ENCODE measurements at regions not wholly inside any gene's neighbourhood (a gene's known extent, or its start where the extent isn't known, plus 50 kb on each side); places are given as distances from the start of the nearest gene placed in this dataset.

DNA sequence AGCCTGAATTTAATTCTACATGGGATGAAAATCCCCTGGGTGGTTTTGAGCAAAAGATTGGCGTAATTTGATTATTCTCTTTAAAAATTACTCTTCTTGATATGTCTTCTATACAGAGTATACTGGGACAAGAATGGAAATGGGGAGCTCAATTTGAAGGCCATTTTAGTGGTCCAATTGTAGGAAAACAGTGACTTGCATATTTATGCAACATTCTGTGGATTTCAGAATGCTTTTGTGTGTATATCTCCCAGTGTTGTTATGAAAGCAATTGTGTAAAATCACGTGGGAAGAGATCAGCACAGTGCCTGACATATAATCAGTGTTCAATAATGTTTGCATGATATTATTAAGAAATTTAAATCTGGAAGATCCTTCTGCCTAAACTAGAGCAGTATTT lies 575.9 kb upstream of the PBX1 start:
- Histone ChIP-seq H3K23ac (ENCODE audit: low read depth, low read length) (no peak overlapping the region), H3K4ac (ENCODE audit: low read depth, low read length) (no peak overlapping the region), H3K9ac (ENCODE audit: low read depth, low read length) (no peak overlapping the region), H4K8ac (ENCODE audit: low read depth in 2 of 2, low read length in 2 of 2) (no peak overlapping the region), H2AFZ (replicated peaks; ENCODE audit: low read length, poor library complexity) (no peak overlapping the region), H4K20me1 (ENCODE audit: insufficient read depth, low read length) (no peaks in the 10 kb centered on the region), H3K27me3 (ENCODE audit: control insufficient read depth, insufficient read depth, low read length) (no peaks in the 10 kb centered on the region), H3K4me1 (ENCODE audit: control insufficient read depth, insufficient read depth, low read length) (no peaks in the 10 kb centered on the region), H3K56ac (ENCODE audit: extremely low read depth, insufficient read depth, low read length) (no peak overlapping the region), H2BK5ac (ENCODE audit: low read depth, low read length, poor library complexity, severe bottlenecking) (no peak overlapping the region), H2AK9ac (replicated peaks; ENCODE audit: low read depth, low read length, poor library complexity) (no peak overlapping the region), H3K9me3 (ENCODE audit: control insufficient read depth, insufficient read depth, low read length) (peaks cover 4% of the 10 kb centered on the region; the same call in 1 of the 2 replicates), H4K91ac (ENCODE audit: insufficient read depth, low read depth, low read length) (no peak overlapping the region), H2BK15ac (ENCODE audit: low read depth, low read length) (no peak overlapping the region), H3K4me2 (ENCODE audit: low read depth, low read length) (no peak overlapping the region), H3K4me3 (ENCODE audit: insufficient read depth, low read depth, low read length) (no peak overlapping the region), H3K27ac (ENCODE audit: insufficient read depth, low read length) (no peak overlapping the region), H3K79me1 (ENCODE audit: low read depth in 1 of 2, low read length in 2 of 2) (no peaks in the 10 kb centered on the region), H2BK20ac (ENCODE audit: low read depth, low read length) (no peak overlapping the region), H3K36me3 (ENCODE audit: control insufficient read depth, insufficient read depth, low read length) (no peaks in the 10 kb centered on the region), H4K5ac (ENCODE audit: low read depth, low read length) (no peak overlapping the region), H3K18ac (ENCODE audit: low read depth, low read length) (no peak overlapping the region), H2BK120ac (ENCODE audit: low read depth, low read length) (no peak overlapping the region), H3K9me1 (ENCODE audit: insufficient read depth, low read length) (no peaks in the 10 kb centered on the region), H2AK5ac (ENCODE audit: low read depth, low read length) (no peak overlapping the region), H3K14ac (replicated peaks; ENCODE audit: low read depth, low read length) (no peak overlapping the region)
- dilution Hi-C loops (cut with HindIII; ENCODE audit: low sequenced_read_pairs, unreplicated experiment), result no loop called here
- in situ Hi-C loops (cut with MboI; ENCODE audit: low sequenced_read_pairs), result no loop called here
- intact Hi-C loops (cut with micrococcal nuclease), result no loop called here
- POLR2A ChIA-PET (ENCODE audit: unreplicated experiment), result no interaction called here
- BruUV-seq (replicated peaks), result no TSS peak
- no CpG with 5 or more reads among the region's 2 CpGs for WGBS, 2 experiments (ENCODE audit: extremely low coverage in 2 of 2, insufficient read length in 1 of 2)
- CTCF ChIA-PET, result no interaction called here
- DNase-seq (no peak), ATAC-seq (ENCODE audit: low read depth) (no peak)
- TF ChIP-seq SMC3 (IDR thresholded peaks at IDR 0.05; ENCODE audit: low read depth, low read length) (no peak), NFE2L2 (IDR thresholded peaks at IDR 0.05; ENCODE audit: low read depth, low read length) (peak; percentile 40; the same call in 1 of the 2 replicates)

All from IMR-90 (cell line).